ENCODE measurements at regions not wholly inside any gene's neighbourhood (a gene's known extent, or its start where the extent isn't known, plus 50 kb on each side); places are given as distances from the start of the nearest gene placed in this dataset.

DNA sequence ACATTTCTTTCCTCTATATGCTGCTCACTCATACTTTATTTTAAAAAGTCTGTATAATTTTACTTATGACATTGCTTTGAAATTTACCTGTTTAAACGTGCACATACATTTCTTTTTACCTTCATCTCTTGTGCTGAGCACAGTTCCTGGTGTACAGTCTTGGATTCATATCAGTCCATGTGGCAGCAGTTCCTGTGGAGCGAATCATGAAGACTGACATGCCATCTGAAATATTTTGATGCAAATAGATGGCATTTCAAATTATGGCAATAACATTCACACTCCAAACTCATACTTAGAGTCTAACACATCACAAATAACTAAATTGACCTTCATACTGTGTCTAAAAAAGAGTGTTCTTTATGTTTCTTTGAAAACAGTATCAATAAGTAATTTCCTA, 90.3 kb upstream of the CDH2 start:
- H3K4me1 ChIP-seq (ENCODE audit: control insufficient read depth in 2 of 2, insufficient read depth in 2 of 2, low read length in 2 of 2) = no peaks in the 10 kb centered on the region
- Mint-ChIP-seq H3K27me3 (no peaks in the 10 kb centered on the region), H3K27ac (no peak overlapping the region), H3K9me3 (ENCODE audit: insufficient read depth) (peaks cover 5% of the 10 kb centered on the region), H3K4me3 (no peak overlapping the region), H3K4me1 (no peaks in the 10 kb centered on the region)
- no peaks in the 10 kb centered on the region for H3K27me3 ChIP-seq (replicated peaks in 1 of 4; ENCODE audit: control extremely low read depth in 1 of 4, control insufficient read depth in 3 of 4, insufficient read depth in 4 of 4, low read length in 3 of 4)
- ATAC-seq (ENCODE audit: low read depth) = no peak
- no peaks in the 10 kb centered on the region for H4K20me1 ChIP-seq (ENCODE audit: control insufficient read depth, insufficient read depth, low read length, poor library complexity, severe bottlenecking)
- no peak overlapping the region for H3K9ac ChIP-seq (ENCODE audit: low read length)
- no CpG with 5 or more reads among the region's 2 CpGs for WGBS (ENCODE audit: insufficient coverage)
- no peak overlapping the region for H2AFZ ChIP-seq (ENCODE audit: insufficient read depth, low read depth, low read length, poor library complexity, severe bottlenecking)
- ChIA-PET CTCF (no interaction called here), POLR2A (no interaction called here)
- TF ChIP-seq, protein P1, sequence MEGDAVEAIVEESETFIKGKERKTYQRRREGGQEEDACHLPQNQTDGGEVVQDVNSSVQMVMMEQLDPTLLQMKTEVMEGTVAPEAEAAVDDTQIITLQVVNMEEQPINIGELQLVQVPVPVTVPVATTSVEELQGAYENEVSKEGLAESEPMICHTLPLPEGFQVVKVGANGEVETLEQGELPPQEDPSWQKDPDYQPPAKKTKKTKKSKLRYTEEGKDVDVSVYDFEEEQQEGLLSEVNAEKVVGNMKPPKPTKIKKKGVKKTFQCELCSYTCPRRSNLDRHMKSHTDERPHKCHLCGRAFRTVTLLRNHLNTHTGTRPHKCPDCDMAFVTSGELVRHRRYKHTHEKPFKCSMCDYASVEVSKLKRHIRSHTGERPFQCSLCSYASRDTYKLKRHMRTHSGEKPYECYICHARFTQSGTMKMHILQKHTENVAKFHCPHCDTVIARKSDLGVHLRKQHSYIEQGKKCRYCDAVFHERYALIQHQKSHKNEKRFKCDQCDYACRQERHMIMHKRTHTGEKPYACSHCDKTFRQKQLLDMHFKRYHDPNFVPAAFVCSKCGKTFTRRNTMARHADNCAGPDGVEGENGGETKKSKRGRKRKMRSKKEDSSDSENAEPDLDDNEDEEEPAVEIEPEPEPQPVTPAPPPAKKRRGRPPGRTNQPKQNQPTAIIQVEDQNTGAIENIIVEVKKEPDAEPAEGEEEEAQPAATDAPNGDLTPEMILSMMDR (IDR thresholded peaks at IDR 0.05) = no peak
- no peak for TF ChIP-seq EZH2 (IDR thresholded peaks at IDR 0.05; ENCODE audit: borderline replicate concordance, insufficient read depth, low read depth, low read length, poor library complexity, severe bottlenecking)
- no peak overlapping the region for H3K4me2 ChIP-seq (replicated peaks; ENCODE audit: low read depth, low read length, poor library complexity, severe bottlenecking)
- intact Hi-C loops (cut with micrococcal nuclease) = no loop called here
- H3K36me3 ChIP-seq (replicated peaks in 1 of 2; ENCODE audit: control extremely low read depth in 1 of 2, control insufficient read depth in 1 of 2, extremely low read depth in 1 of 2, insufficient read depth in 2 of 2, low read length in 1 of 2) = no peaks in the 10 kb centered on the region
- DNase-seq = no peak
- no peaks in the 10 kb centered on the region for H3K9me3 ChIP-seq (ENCODE audit: control extremely low read depth in 1 of 3, control insufficient read depth in 2 of 3, insufficient read depth in 1 of 3, low read length in 2 of 3)
- H3K79me2 ChIP-seq (ENCODE audit: control insufficient read depth, insufficient read depth, low read length) = no peaks in the 10 kb centered on the region
- H3K27ac ChIP-seq (ENCODE audit: low read length in 2 of 2) = no peak overlapping the region
- no peak overlapping the region for H3K4me3 ChIP-seq (ENCODE audit: control extremely low read depth in 1 of 5, extremely low read depth in 1 of 5, insufficient read depth in 1 of 5, low read depth in 2 of 5, low read length in 4 of 5)

DNA sequence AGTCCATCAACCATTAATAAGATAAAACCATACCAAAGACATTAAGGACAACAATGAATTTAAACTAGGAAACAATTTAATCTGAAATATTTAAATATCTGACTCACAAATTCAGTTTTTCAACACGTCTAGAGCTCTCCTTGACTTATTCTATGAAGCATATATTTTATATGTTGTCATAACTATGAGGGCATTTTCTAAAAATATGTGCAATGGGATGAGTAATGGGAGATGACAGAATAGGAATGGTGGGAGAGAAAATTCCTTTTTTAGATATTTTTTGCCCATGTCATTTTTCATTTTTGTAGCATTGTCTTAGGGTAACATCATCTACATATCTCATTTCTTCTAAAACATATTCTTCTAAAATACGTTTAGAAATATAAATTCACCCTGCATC, 79.2 kb upstream of the CDH2 start:
- peaks cover 0 to 4% (median 0%) of the 10 kb centered on the region in 3 donors for H3K9me3 ChIP-seq (ENCODE audit: control extremely low read depth in 1 of 3, control insufficient read depth in 2 of 3, insufficient read depth in 1 of 3, low read length in 2 of 3)
- H3K27ac ChIP-seq (ENCODE audit: low read length in 2 of 2) = no peak overlapping the region
- CTCF ChIA-PET = no interaction called here
- Mint-ChIP-seq H3K4me1 (no peaks in the 10 kb centered on the region), H3K27ac (no peak overlapping the region), H3K4me3 (no peak overlapping the region), H3K27me3 (no peaks in the 10 kb centered on the region), H3K9me3 (ENCODE audit: insufficient read depth) (peaks cover 2% of the 10 kb centered on the region)
- TF ChIP-seq EZH2 (IDR thresholded peaks at IDR 0.05; ENCODE audit: borderline replicate concordance, insufficient read depth, low read depth, low read length, poor library complexity, severe bottlenecking) = no peak
- TF ChIP-seq, protein P1 (IDR thresholded peaks at IDR 0.05) = no peak
- ATAC-seq (ENCODE audit: low read depth) (no peak), DNase-seq (no peak)
- H2AFZ ChIP-seq (ENCODE audit: insufficient read depth, low read depth, low read length, poor library complexity, severe bottlenecking) = no peak overlapping the region
- no peak overlapping the region for H3K4me3 ChIP-seq (ENCODE audit: control extremely low read depth in 1 of 5, extremely low read depth in 1 of 5, insufficient read depth in 1 of 5, low read depth in 2 of 5, low read length in 4 of 5)
- no peaks in the 10 kb centered on the region for H3K27me3 ChIP-seq (replicated peaks in 1 of 4; ENCODE audit: control extremely low read depth in 1 of 4, control insufficient read depth in 3 of 4, insufficient read depth in 4 of 4, low read length in 3 of 4)
- no CpG with 5 or more reads among the region's 2 CpGs for WGBS (ENCODE audit: insufficient coverage)
- no peaks in the 10 kb centered on the region for H3K79me2 ChIP-seq (ENCODE audit: control insufficient read depth, insufficient read depth, low read length)
- H4K20me1 ChIP-seq (ENCODE audit: control insufficient read depth, insufficient read depth, low read length, poor library complexity, severe bottlenecking) = no peaks in the 10 kb centered on the region
- no peak overlapping the region for H3K4me2 ChIP-seq (replicated peaks; ENCODE audit: low read depth, low read length, poor library complexity, severe bottlenecking)
- intact Hi-C loops (cut with micrococcal nuclease) = no loop called here
- POLR2A ChIA-PET = no interaction called here
- H3K36me3 ChIP-seq (replicated peaks in 1 of 2; ENCODE audit: control extremely low read depth in 1 of 2, control insufficient read depth in 1 of 2, extremely low read depth in 1 of 2, insufficient read depth in 2 of 2, low read length in 1 of 2) = no peaks in the 10 kb centered on the region
- no peak overlapping the region for H3K9ac ChIP-seq (ENCODE audit: low read length)
- no peaks in the 10 kb centered on the region for H3K4me1 ChIP-seq (ENCODE audit: control insufficient read depth in 2 of 2, insufficient read depth in 2 of 2, low read length in 2 of 2)

All from B cell (primary cell).